ENCODE measurements at regions not wholly inside any gene's neighbourhood (a gene's known extent, or its start where the extent isn't known, plus 50 kb on each side); places are given as distances from the start of the nearest gene placed in this dataset.
A peak's percentile ranks its signal among the peaks of the same experiment; 100 is the strongest.

GRCh38 chrX:6679988-6680387 is 145.1 kb upstream of the VCX3A start:
- H3K9me3 ChIP-seq (ENCODE audit: control insufficient read depth in 2 of 3, insufficient read depth in 1 of 3, low read length in 3 of 3): no peaks in the 10 kb centered on the region
- intact Hi-C loops (cut with DNase I): no loop called here

GRCh38 chrX:6679550-6679949 is 144.6 kb upstream of the VCX3A start:
- Histone ChIP-seq H3K27ac (ENCODE audit: low read depth in 2 of 2, low read length in 2 of 2) (no peak overlapping the region), H3K27me3 (ENCODE audit: control insufficient read depth, insufficient read depth, low read length) (no peaks in the 10 kb centered on the region), H3K36me3 (ENCODE audit: control insufficient read depth in 2 of 3, insufficient read depth in 3 of 3, low read length in 3 of 3) (no peaks in the 10 kb centered on the region), H3K9me3 (ENCODE audit: control insufficient read depth in 2 of 3, insufficient read depth in 1 of 3, low read length in 3 of 3) (no peaks in the 10 kb centered on the region), H3K4me3 (ENCODE audit: low read length in 3 of 3) (no peak overlapping the region), H3K4me1 (ENCODE audit: control insufficient read depth in 2 of 3, insufficient read depth in 2 of 3, low read depth in 1 of 3, low read length in 3 of 3) (no peaks in the 10 kb centered on the region), H3K9ac (ENCODE audit: low read length in 3 of 3) (no peak overlapping the region)
- intact Hi-C loops (cut with DNase I): no loop called here
- DNase-seq (no peak), FAIRE-seq (no peak)
- no peak for TF ChIP-seq CTCF (IDR thresholded peaks at IDR 0.05; ENCODE audit: borderline replicate concordance, extremely low read depth, insufficient read depth)

More at GRCh38 chrX:6679988-6680387, 145.1 kb upstream of the VCX3A start:
- Histone ChIP-seq H3K27me3 (ENCODE audit: control insufficient read depth, insufficient read depth, low read length) (no peaks in the 10 kb centered on the region), H3K27ac (ENCODE audit: low read depth in 2 of 2, low read length in 2 of 2) (no peak overlapping the region), H3K9ac (ENCODE audit: low read length in 3 of 3) (no peak overlapping the region), H3K36me3 (ENCODE audit: control insufficient read depth in 2 of 3, insufficient read depth in 3 of 3, low read length in 3 of 3) (no peaks in the 10 kb centered on the region), H3K4me3 (ENCODE audit: low read length in 3 of 3) (no peak overlapping the region), H3K4me1 (ENCODE audit: control insufficient read depth in 2 of 3, insufficient read depth in 2 of 3, low read depth in 1 of 3, low read length in 3 of 3) (no peaks in the 10 kb centered on the region)
- no peak for TF ChIP-seq CTCF (IDR thresholded peaks at IDR 0.05; ENCODE audit: borderline replicate concordance, extremely low read depth, insufficient read depth)
- FAIRE-seq (no peak), DNase-seq (no peak)

GRCh38 chrX:6678313-6678712 is 143.4 kb upstream of the VCX3A start:
- no peak for FAIRE-seq

More at GRCh38 chrX:6678313-6678712, 143.4 kb upstream of the VCX3A start:
- Histone ChIP-seq H3K27ac (ENCODE audit: low read depth in 2 of 2, low read length in 2 of 2) (no peak overlapping the region), H3K9me3 (ENCODE audit: control insufficient read depth in 2 of 3, insufficient read depth in 1 of 3, low read length in 3 of 3) (no peaks in the 10 kb centered on the region), H3K4me3 (ENCODE audit: low read length in 3 of 3) (no peak overlapping the region), H3K27me3 (ENCODE audit: control insufficient read depth, insufficient read depth, low read length) (no peaks in the 10 kb centered on the region), H3K4me1 (ENCODE audit: control insufficient read depth in 2 of 3, insufficient read depth in 2 of 3, low read depth in 1 of 3, low read length in 3 of 3) (no peaks in the 10 kb centered on the region), H3K9ac (ENCODE audit: low read length in 3 of 3) (no peak overlapping the region), H3K36me3 (ENCODE audit: control insufficient read depth in 2 of 3, insufficient read depth in 3 of 3, low read length in 3 of 3) (no peaks in the 10 kb centered on the region)
- no peak for TF ChIP-seq CTCF (IDR thresholded peaks at IDR 0.05; ENCODE audit: borderline replicate concordance, extremely low read depth, insufficient read depth)
- peak in 1 of 5 donors; percentile 21 for DNase-seq
- intact Hi-C loops (cut with DNase I): no loop called here

All from kidney (tissue), 13 donors.